Activated naive CD8-positive, alpha-beta T cell (primary cell): ENCODE measurements at regions not wholly inside any gene's neighbourhood (a gene's known extent, or its start where the extent isn't known, plus 50 kb on each side); places are given as distances from the start of the nearest gene placed in this dataset.
"Not testable (repeated sequence)": the region's sequence is repeated elsewhere in the genome, so short reads cannot be mapped to it uniquely, and the experiment has no call there.

Experiments
- H3K27ac Mint-ChIP-seq: one replicate; pipeline ENCODE4 v1.8.0; 2021; ENCODE audit warnings: mixed read lengths
- H3K27me3 Mint-ChIP-seq: one replicate; pipeline ENCODE4 v1.8.0; 2021; ENCODE audit warnings: mixed read lengths
- H3K36me3 Mint-ChIP-seq: one replicate; pipeline ENCODE4 v1.8.0; 2021; ENCODE audit warnings: mixed read lengths
- H3K4me1 Mint-ChIP-seq: one replicate; pipeline ENCODE4 v1.8.0; 2021; ENCODE audit warnings: low read depth, mixed read lengths
- H3K4me3 Mint-ChIP-seq: one replicate; pipeline ENCODE4 v1.8.0; 2021; ENCODE audit warnings: mild to moderate bottlenecking, mixed read lengths
- H3K9me3 Mint-ChIP-seq: one replicate; pipeline ENCODE4 v1.8.0; 2021; ENCODE audit warnings: low read depth, mixed read lengths

GRCh38 chr5:38607396-38607795 is 51.0 kb upstream of the LIFR start:
- Mint-ChIP-seq H3K27me3 (peaks cover 12% of the 10 kb centered on the region), H3K4me3 (no peak overlapping the region), H3K9me3 (no peaks in the 10 kb centered on the region), H3K4me1 (no peaks in the 10 kb centered on the region), H3K27ac (no peak overlapping the region), H3K36me3 (no peaks in the 10 kb centered on the region)

GRCh38 chr5:38607930-38608564 is 51.6 kb upstream of the LIFR start:
- H3K9me3 Mint-ChIP-seq = no peaks in the 10 kb centered on the region
- no peak overlapping the region for H3K27ac Mint-ChIP-seq
- H3K27me3 Mint-ChIP-seq = peaks cover 13% of the 10 kb centered on the region
- no peak overlapping the region for H3K4me3 Mint-ChIP-seq
- no peaks in the 10 kb centered on the region for H3K4me1 Mint-ChIP-seq
- H3K36me3 Mint-ChIP-seq = no peaks in the 10 kb centered on the region

GRCh38 chr5:38608874-38609273 is 52.4 kb upstream of the LIFR start:
- Mint-ChIP-seq H3K36me3 (no peaks in the 10 kb centered on the region), H3K27me3 (peaks cover 15% of the 10 kb centered on the region), H3K4me3 (no peak overlapping the region), H3K4me1 (no peaks in the 10 kb centered on the region), H3K9me3 (no peaks in the 10 kb centered on the region), H3K27ac (no peak overlapping the region)

GRCh38 chr5:38612851-38613250 is 56.4 kb upstream of the LIFR start:
- peaks cover 12% of the 10 kb centered on the region for H3K27me3 Mint-ChIP-seq
- no peak overlapping the region for H3K27ac Mint-ChIP-seq
- H3K4me1 Mint-ChIP-seq = no peaks in the 10 kb centered on the region
- peaks cover 5% of the 10 kb centered on the region for H3K9me3 Mint-ChIP-seq
- no peak overlapping the region for H3K4me3 Mint-ChIP-seq
- no peaks in the 10 kb centered on the region for H3K36me3 Mint-ChIP-seq

GRCh38 chr5:38613490-38613889 is 57.0 kb upstream of the LIFR start:
- H3K27ac Mint-ChIP-seq = no peak overlapping the region
- H3K9me3 Mint-ChIP-seq = peaks cover 11% of the 10 kb centered on the region
- no peak overlapping the region for H3K4me3 Mint-ChIP-seq
- no peaks in the 10 kb centered on the region for H3K4me1 Mint-ChIP-seq
- peaks cover 9% of the 10 kb centered on the region for H3K27me3 Mint-ChIP-seq
- H3K36me3 Mint-ChIP-seq = no peaks in the 10 kb centered on the region

- H3K4me3 Mint-ChIP-seq = no peak overlapping the region
- H3K9me3 Mint-ChIP-seq = peaks cover 17% of the 10 kb centered on the region
- no peaks in the 10 kb centered on the region for H3K36me3 Mint-ChIP-seq
- peaks cover 9% of the 10 kb centered on the region for H3K27me3 Mint-ChIP-seq
- H3K4me1 Mint-ChIP-seq = no peaks in the 10 kb centered on the region
- H3K27ac Mint-ChIP-seq = no peak overlapping the region
These were observed 57.8 kb upstream of the LIFR start for GRCh38 chr5:38613992-38614836.

- Mint-ChIP-seq H3K4me3 (no peak overlapping the region), H3K9me3 (peaks cover 19% of the 10 kb centered on the region), H3K27me3 (peaks cover 8% of the 10 kb centered on the region), H3K36me3 (no peaks in the 10 kb centered on the region), H3K27ac (no peak overlapping the region), H3K4me1 (no peaks in the 10 kb centered on the region)
These were observed 58.6 kb upstream of the LIFR start for GRCh38 chr5:38615042-38615441.

GRCh38 chr5:38615981-38616451 is 59.6 kb upstream of the LIFR start:
- no peak overlapping the region for H3K27ac Mint-ChIP-seq
- H3K4me3 Mint-ChIP-seq = no peak overlapping the region
- H3K4me1 Mint-ChIP-seq = no peaks in the 10 kb centered on the region
- no peaks in the 10 kb centered on the region for H3K36me3 Mint-ChIP-seq
- H3K27me3 Mint-ChIP-seq = peaks cover 6% of the 10 kb centered on the region
- peaks cover 25% of the 10 kb centered on the region for H3K9me3 Mint-ChIP-seq

GRCh38 chr5:38618154-38618553 is 61.7 kb upstream of the LIFR start:
- no peaks in the 10 kb centered on the region for H3K36me3 Mint-ChIP-seq
- no peaks in the 10 kb centered on the region for H3K4me1 Mint-ChIP-seq
- H3K9me3 Mint-ChIP-seq = peaks cover 25% of the 10 kb centered on the region
- peaks cover 4% of the 10 kb centered on the region for H3K27me3 Mint-ChIP-seq
- no peak overlapping the region for H3K27ac Mint-ChIP-seq
- no peak overlapping the region for H3K4me3 Mint-ChIP-seq

GRCh38 chr5:38621331-38621730 is 64.9 kb upstream of the LIFR start:
- Mint-ChIP-seq H3K4me3 (no peak overlapping the region), H3K4me1 (no peaks in the 10 kb centered on the region), H3K27ac (no peak overlapping the region), H3K9me3 (peaks cover 25% of the 10 kb centered on the region), H3K27me3 (peaks cover 7% of the 10 kb centered on the region), H3K36me3 (no peaks in the 10 kb centered on the region)

GRCh38 chr5:38621840-38622437 is 65.5 kb upstream of the LIFR start:
- Mint-ChIP-seq H3K27ac (no peak overlapping the region), H3K27me3 (peaks cover 7% of the 10 kb centered on the region), H3K36me3 (no peaks in the 10 kb centered on the region), H3K4me1 (no peaks in the 10 kb centered on the region), H3K9me3 (peaks cover 25% of the 10 kb centered on the region), H3K4me3 (no peak overlapping the region)

GRCh38 chr5:38622723-38623129 is 66.3 kb upstream of the LIFR start:
- Mint-ChIP-seq H3K27me3 (peaks cover 7% of the 10 kb centered on the region), H3K36me3 (no peaks in the 10 kb centered on the region), H3K27ac (no peak overlapping the region), H3K4me3 (no peak overlapping the region), H3K4me1 (no peaks in the 10 kb centered on the region), H3K9me3 (peaks cover 21% of the 10 kb centered on the region)

- H3K9me3 Mint-ChIP-seq, H3K36me3 Mint-ChIP-seq, H3K4me3 Mint-ChIP-seq, H3K4me1 Mint-ChIP-seq, H3K27me3 Mint-ChIP-seq, H3K27ac Mint-ChIP-seq: not testable (repeated sequence)
These were observed 68.1 kb upstream of the LIFR start for GRCh38 chr5:38624541-38624940.

GRCh38 chr5:38631376-38631775 is 74.9 kb upstream of the LIFR start:
- not testable (repeated sequence) for H3K27ac Mint-ChIP-seq, H3K36me3 Mint-ChIP-seq, H3K9me3 Mint-ChIP-seq, H3K27me3 Mint-ChIP-seq, H3K4me3 Mint-ChIP-seq, H3K4me1 Mint-ChIP-seq

- Mint-ChIP-seq H3K4me3 (no peak overlapping the region), H3K4me1 (no peaks in the 10 kb centered on the region), H3K9me3 (peaks cover 6% of the 10 kb centered on the region), H3K36me3 (peaks cover 2% of the 10 kb centered on the region), H3K27ac (no peak overlapping the region), H3K27me3 (peaks cover 17% of the 10 kb centered on the region)
These were observed 78.3 kb upstream of the LIFR start for GRCh38 chr5:38634568-38635369.
